GM19238 (cell line): ENCODE measurements at regions not wholly inside any gene's neighbourhood (a gene's known extent, or its start where the extent isn't known, plus 50 kb on each side); places are given as distances from the start of the nearest gene placed in this dataset.

ENCODE experiments used
- DNase-seq: peaks from one replicate; pipeline ENCODE4 v3.0.0; 2011; ENCODE audit warnings: low spot score; ENCODE audit not compliant: insufficient read length

DNA sequence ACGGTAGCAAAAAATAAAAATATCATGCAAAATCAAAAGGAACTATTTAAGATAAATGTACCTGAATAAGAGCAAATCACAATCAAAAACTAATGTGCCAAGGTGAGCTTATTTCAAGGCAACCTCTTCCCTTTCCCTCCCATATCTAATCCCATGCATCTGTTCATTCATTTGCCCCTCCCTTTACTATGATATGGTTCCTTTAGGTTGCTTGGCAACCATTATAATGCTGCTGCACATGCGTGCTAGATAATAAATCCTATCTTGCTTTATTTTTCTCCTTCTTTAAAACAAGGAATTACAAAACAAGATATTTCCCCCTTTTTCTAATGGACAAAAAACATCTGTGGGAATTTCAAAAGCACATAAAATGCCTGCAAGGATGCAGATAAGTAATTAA is 318.2 kb upstream of the POU3F2 start:
- no peak for DNase-seq

DNA sequence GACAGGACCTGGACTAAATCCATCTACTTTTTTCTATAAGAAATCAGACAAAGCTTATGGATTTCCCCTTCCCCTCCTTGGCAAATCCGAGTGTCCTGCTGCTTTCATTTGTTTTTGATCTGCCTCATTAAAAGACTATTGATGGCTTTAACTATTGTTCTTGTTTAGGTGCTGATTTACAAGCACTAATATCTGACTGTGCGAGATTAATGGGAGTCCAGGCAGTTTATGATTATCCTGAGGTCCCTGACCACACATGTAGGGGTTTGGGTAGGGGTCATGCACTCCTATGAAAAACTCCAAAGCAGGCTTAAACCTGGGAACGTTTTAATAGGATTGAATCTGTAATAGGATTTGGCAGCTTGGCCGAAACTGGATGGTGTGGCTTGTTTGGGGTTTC is 317.5 kb upstream of the POU3F2 start:
- no peak for DNase-seq

DNA sequence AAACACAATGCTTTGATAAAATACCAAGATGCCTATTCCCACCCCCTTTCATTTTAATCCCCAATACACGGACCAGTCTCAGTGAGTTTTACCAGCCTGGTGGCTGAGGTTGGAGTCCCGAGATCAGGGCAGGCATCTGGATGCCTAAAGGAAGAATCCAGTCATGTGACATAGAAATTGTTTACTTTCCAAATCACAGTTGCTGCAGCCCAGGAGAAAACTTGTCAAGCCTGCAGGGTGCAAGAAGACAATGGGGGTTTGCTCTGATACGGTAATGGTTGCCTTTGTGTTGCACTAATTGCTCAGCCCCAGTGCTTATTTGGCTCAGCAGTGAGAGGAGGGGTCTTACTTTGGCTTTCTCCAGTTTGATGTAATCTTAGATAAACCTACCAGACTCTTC is 308.5 kb upstream of the POU3F2 start:
- DNase-seq, result no peak

DNA sequence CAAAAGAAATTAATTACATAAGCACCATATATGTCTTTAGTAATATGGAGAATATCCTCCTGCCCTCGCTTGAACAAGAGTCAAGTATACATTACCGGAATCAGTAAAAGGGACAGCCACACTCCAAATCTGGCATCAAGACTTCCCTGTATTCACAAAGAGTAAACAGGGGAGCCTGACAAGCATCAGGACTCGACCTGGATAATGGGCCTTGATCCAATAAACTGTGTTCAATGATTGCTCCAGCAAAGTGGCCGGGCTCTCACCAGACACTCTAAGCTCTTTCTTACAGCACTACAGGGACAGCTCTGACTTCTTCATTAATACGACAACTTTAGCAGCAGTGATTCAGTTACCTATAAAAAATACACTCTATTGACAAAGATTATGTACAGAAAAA is 307.9 kb upstream of the POU3F2 start:
- no peak for DNase-seq

DNA sequence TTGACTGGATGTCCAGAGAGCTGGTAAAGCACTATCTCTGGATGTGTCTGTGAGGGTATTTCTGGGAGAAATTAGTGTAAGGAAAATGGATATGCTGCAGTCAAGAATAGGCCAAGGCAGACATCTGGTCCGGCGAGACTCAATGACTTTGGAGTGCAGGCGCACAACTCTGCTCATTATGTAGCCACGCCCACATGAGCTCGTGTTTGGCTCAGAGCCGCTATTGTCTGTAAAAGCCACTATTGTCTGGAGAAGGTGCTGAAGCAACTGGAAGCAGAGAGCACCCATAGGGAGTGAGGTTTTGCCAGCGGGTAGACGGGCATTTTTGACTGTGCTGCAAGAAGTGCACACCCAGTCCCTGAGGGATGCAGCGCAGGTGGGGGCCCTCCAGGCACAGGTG is 305.0 kb upstream of the POU3F2 start:
- DNase-seq, result no peak

DNA sequence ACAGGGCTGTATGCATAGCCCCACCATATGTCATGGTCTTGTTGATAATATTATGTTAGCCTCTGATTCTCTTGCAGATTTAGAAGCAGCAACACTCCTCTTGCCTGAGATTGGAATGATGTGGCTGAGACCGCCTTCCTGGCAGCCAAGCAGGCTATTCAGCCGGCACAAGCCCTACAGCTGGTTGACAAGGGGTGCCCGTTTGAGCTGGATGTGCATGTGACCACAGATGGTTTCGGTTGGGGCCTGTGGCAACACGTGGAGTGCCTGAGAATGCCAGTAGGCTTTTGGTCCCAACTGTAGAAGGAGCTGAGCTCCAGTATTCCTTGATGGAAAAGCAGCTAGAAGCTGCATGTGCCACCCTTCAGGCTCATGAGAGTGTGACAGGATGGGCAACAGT is 303.6 kb upstream of the POU3F2 start:
- DNase-seq, result no peak

DNA sequence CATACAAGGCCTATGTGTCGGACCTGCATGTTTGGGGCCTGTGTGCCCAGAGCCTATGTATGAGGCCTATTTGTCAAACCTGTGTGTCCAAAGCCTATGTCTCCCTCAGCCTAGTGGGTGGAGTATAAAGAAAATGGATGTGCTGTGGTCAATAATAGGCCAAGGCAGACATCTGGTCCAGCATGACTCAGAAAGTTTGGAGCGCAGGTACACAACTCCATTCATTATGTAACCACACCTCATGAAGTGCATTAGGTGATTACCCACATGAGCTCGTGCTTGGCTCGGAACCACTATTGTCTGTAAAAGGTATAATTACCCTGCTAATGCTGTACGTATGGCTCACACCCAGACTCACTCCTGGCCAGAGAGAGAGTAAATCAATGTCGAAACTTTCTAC is 302.4 kb upstream of the POU3F2 start:
- DNase-seq, result no peak

DNA sequence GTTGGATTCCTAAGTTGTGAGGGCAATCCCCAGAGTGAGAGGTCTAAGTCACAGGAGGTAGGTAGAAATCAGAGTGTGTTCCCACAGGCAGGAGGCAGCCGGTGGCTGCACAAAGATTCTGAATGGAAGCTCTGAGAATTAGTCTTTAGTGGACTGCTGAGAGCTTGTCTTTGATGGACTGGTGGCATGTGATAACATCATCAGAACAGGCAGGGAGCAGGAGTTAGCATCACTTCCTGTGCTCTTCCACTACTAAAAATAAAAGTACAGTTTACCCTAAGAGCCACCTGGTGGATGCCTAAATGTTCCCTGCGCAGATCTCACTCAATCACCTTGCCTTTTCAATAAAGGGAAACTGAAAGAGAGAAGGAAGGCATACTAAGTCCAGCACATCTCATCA is 294.6 kb upstream of the POU3F2 start:
- DNase-seq, result no peak

DNA sequence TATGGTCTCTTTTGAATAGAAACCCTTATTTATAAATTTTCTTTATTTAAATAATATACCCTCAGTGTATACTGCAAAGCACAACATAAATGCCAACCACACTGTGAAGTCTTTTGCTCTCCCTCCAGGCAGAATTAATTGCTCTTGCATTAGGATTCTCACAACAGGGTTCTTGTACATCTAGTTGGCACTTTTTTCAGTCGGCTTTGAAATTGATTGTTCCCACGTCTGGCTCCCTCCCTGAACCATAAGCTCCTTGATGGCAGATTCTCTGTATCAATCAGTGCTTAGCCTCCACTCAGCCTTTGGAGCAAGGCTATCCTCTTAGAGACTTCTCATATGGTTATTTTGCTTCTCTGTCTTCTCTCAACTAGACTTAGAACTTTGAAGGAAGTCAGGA is 288.0 kb upstream of the POU3F2 start:
- DNase-seq, result no peak

DNA sequence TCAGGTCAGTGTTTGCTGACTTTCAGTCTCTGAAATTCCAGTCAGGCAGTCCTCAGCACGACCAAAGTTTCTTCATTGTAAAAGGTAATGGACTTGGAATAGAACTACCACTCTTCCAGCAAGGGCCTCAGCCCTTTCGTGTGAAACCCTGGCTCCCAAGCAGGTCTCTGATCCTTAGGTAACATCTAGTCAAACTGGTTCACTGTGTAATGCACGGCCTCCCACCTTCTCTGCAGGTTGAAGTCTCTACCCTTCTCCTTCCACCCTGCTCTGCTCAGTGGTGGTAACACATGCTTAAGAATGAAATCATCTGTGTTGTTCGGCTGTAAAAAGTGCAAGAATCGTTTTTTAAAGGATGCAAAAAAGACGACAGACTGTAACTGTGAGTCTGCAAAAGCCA is 287.2 kb upstream of the POU3F2 start:
- DNase-seq, result no peak

DNA sequence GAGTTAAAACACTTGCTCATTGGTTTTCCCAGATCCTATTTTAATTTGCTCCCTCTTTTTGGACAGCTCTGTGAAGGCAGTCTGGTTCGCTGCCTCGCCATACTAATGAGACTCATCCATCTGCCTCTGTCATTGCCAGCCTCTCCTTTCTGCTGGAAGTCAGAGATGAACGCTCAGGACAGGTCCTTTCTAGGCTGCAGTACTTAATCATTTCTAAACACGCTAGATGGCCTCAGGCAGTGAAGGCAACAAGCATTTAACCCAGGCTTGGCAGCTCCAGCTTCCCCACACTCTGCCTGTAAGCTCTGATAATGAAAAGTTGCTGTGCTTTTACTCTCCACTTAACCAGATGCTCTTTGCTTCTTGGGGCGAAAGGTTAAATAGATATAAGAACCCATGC is 286.7 kb upstream of the POU3F2 start:
- DNase-seq, result no peak

DNA sequence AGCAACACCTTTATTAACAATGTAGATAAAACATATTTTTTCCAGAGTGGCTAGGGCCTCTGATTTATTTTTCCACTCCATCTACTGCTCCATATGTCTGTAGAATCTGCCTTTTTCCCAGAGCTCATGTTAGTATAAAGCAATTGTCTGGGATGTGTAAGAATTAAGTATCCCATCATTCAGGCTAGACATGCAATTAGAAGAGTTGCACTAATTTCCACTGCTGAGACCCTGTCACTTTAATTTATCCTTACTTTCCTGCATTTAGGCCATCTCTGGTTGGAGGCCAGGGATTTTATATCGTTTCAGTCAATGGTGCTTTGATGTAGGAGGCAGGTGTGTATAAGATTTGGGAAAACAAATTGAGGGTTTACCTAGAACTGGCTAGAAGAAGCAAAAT is 286.1 kb upstream of the POU3F2 start:
- no peak for DNase-seq

DNA sequence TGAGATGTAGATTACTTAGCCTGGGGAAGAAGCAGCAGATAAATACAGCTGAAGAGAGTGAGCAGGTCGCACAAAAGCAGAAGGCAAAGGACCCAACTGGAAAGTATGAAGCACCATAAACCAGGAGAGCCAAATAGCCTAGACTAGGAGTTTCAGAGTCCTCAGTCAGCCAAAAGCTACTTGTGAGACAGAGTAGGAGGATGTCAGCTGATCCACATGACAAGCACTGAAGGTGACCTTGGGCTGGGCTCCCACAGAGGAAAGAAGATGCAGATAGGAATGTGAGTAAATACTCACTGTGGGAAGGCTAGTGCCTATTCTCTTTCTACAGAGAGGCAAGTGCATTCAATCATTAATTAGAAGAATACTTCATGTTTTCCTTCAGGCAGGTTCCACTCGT is 274.0 kb upstream of the POU3F2 start:
- DNase-seq, result no peak

DNA sequence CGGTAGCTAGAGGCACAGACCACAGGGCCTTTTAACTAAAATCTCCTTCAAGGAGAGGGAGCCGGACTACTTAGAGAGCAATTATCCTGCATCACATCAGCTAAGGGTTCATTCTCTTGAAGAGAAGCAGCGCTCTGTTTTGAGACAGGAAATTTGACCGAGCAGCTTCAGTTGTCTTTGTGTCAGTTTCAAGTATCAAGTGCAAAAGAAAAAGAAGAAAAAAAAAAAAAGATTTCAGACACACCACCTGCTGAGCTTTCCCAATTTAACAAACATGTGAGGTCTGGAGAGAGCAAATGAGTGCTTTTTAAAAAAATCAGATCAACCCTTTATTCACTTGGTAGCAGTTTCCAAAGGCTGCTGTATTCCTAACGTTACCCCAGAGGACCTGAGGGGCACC is 273.5 kb upstream of the POU3F2 start:
- no peak for DNase-seq

DNA sequence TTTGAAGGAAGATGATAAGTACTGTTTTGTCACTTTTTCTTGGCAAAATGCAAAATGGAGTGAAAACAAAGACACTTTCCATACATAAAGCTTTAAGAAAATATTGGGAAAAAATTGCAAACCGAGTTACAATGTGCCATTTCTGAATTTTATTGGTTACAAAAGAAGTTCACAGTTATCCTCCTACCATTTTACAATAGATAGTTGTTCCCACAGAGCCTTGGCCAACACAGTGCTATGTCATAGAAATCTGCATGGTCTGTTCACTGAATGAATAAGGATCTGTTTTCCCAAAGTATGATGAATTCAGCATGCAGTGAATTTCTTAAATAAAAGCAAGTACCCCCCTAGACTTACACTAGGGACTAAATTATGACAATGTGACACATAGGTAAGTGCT is 268.2 kb upstream of the POU3F2 start:
- DNase-seq, result no peak

DNA sequence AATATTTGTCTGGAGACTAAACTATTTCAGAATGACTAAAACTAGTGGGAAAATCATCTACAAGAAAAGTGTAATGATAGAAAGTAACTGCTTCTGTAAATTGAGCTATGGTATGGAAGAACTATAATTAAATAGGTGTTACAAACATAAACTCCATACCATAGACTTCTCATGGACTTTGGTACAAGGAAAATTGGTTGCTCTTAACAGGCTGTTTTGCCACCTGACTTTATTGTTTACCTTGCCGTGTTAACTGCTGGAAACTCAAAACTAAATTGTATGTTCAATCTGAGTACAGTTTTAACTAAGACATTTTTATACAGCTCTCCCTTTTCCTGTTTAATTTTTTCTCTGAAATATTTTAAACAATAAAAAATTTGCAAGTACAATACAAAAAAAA is 261.8 kb upstream of the POU3F2 start:
- DNase-seq, result no peak

DNA sequence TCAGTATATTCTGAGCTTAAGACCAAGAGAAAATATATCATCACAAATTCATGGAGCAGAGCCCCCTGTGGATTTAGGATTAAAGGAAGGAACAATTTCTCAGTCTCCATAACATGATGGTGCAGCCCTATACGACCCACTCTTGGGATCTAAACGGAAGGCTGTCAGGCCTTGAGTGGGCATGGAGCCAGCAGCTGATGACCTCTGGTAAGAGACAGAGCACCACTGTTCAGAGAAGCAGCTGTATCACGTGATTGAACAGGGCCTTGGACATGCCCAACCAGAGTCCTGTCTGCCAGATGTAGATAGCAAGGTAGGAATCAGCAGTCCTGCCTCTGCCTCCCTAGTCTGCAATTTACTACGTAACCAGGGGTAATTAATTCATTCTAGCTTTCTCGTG is 259.4 kb upstream of the POU3F2 start:
- no peak for DNase-seq

DNA sequence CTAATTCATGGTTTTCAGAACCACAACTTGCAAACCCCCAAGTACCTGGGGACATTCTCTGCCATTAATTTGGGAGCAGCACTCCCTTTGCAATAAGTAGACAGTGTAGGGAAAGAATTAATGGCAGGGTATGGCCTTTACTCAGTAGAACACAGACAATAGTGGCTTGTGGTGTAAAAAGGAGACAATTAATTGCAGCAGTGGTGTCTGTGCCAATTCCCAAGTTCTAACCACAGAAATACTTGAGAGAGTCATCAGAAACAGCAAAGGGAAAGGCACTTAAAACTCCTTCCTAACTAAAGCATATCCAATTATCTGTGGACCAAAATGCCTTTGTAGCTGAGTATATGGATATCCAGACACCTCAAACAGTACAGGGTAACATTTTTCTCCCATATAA is 257.6 kb upstream of the POU3F2 start:
- DNase-seq, result no peak

DNA sequence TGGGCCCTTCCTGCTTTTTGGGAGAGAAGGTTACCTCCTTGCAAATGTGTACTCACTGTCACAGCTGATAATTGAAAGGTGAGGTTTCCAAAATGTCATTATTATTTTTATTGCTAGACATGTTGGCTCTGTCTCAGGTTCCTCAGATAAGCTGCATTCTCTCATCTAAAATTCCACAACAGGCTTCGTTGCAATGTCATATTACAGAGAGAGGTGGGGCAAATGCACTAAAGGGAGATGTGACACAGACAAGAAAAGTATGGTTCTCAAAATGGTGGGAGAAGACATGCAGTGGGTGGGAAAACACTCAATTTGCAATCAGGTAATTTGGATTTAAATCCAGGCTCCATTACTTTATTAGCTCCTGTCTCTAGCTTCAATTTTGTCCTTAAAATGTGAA is 256.4 kb upstream of the POU3F2 start:
- no peak for DNase-seq

DNA sequence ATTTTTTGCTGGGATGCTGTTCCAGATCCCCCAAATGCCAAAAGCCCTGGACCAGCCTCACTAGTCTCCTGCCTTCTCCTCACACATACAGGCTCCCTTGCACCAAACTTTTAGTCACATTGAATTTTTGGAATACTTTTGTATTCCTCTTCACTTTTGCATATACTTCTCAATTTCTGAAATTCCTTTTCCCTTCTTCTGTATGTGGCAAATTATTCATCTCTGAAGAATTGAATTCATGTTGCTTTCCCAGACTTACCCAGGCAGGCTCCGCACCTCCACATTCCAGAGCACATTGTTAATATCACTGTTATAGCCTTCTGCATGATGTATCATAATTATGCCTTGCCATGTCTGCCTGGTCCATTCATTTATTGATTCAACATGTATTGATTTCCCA is 255.3 kb upstream of the POU3F2 start:
- no peak for DNase-seq

DNA sequence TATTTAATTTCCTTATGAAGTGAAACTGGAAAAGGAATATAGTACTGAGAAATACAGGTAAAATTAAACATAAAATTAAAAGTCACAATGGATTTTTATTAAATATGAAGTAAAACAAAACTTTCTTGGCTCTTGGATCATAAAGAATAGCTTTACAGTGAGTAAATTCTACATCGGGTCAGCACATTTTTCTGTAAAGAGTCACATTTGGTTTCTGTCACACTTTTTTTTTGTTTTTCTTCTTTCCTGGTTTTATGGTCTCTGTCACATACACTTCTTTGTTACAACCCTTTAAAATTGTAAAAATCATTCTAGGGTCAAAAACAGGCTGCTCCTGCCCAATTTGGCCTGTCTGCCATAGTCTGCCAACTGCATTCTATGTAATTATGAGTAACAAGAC is 254.4 kb upstream of the POU3F2 start:
- no peak for DNase-seq

DNA sequence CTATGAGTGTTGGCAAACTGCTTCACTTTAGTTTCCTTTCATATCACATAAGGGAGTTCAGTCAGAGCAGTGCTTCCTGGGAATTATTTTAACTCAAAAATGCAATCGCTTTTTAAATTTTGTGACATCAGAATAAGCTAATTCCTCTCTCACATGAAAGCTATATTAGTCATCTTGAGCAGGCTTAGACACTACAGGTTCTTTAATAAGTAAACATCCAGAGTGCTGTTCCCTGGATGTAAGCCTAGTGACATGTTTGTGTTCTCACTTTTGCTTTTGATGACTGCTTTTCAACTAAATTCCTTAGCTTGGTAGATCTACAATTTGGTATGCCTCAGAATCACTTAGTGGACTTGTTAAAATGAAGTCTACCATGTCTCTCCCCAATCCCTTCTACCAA is 252.7 kb upstream of the POU3F2 start:
- no peak for DNase-seq

DNA sequence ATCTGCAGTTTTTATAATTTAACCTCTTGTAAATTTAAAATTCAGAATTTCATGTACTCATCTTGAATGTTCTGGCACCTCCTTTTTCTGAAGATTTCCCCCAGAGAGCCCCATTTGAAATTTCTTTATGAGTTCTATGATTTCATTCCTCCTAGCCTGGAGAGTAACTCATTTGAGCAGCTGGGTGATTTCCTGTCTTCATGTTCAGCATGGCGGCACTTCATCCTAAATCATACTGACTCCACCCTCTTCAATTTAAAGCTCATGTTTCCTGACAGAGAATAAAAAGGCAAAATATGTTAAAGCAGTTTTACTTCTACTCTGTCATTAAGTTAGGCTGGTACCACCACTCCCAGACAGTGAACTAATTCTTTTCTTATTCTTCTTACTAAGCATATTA is 250.9 kb upstream of the POU3F2 start:
- no peak for DNase-seq

DNA sequence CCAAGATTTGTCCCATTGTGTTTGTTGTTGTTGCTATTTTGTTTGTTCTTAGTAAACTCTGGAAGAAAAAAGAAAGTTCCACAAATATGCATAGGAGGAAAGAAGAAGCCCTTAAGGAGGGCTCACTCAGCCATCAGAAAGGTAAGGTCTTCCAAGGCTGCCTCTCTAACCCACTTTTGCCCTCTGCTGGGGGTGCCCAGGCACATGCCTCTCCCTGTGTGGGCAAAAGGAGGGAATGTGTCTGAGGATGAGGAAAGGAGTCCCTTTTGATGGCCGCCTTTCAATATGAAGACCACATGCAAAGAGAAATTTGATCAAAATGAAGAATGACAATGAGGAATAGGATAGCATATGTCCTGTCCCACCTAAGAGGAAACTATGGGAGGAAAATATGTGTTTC is 248.2 kb upstream of the POU3F2 start:
- DNase-seq, result no peak

DNA sequence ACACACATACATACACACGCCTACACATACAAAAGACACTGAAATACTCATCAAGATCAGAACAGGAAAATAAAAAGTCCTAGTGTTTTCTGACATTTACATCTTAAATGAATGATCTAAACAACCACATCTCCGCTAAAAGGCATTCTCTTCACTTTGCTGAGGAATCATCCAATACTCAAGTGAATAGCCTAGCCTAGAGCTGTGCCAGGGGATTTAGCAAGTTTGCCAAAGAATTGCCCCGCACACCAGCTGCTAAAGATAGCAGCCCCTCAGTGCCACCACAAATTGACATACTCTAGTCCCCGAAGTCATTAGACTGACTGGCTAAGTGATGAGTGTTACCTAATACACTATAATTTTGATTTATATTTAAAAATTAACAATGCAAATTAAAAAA is 246.8 kb upstream of the POU3F2 start:
- DNase-seq, result no peak
